Limb (tissue), 2 donors: ENCODE measurements at regions not wholly inside any gene's neighbourhood (a gene's known extent, or its start where the extent isn't known, plus 50 kb on each side); places are given as distances from the start of the nearest gene placed in this dataset.

Experiments used
- DNase-seq, 2 donors: peaks; one replicate each; pipeline ENCODE4 v3.0.0-alpha.2; 2016; ENCODE audit errors: extremely low spot score in 2 of 2

- no peak for DNase-seq
Observed at GRCh38 chr22:22094921-22095320, 112.3 kb upstream of the TOP3B start.

- DNase-seq, result no peak
Observed at GRCh38 chr22:22094514-22094913, 111.9 kb upstream of the TOP3B start.

GRCh38 chr22:22093743-22094142, 111.2 kb upstream of the TOP3B start:
- no peak for DNase-seq

- no peak for DNase-seq
Observed at GRCh38 chr22:22092974-22093373, 110.4 kb upstream of the TOP3B start.

GRCh38 chr22:22092101-22092500, 109.5 kb upstream of the TOP3B start:
- DNase-seq, result no peak

- DNase-seq, result no peak
Observed at GRCh38 chr22:22091400-22091878, 108.9 kb upstream of the TOP3B start.

GRCh38 chr22:22090650-22091399, 108.2 kb upstream of the TOP3B start:
- no peak for DNase-seq

GRCh38 chr22:22089459-22090308, 107.1 kb upstream of the TOP3B start:
- DNase-seq, result no peak

GRCh38 chr22:22088658-22089458, 106.3 kb upstream of the TOP3B start:
- no peak for DNase-seq

- no peak for DNase-seq
Observed at GRCh38 chr22:22087854-22088657, 105.5 kb upstream of the TOP3B start.

GRCh38 chr22:22086501-22087158, 104.0 kb upstream of the TOP3B start:
- DNase-seq, result no peak

- no peak for DNase-seq
Observed at GRCh38 chr22:22085702-22086500, 103.3 kb upstream of the TOP3B start.

- no peak for DNase-seq
Observed at GRCh38 chr22:22084089-22084711, 101.6 kb upstream of the TOP3B start.

GRCh38 chr22:22082960-22083359, 100.4 kb upstream of the TOP3B start:
- no peak for DNase-seq

- DNase-seq, result no peak
Observed at GRCh38 chr22:22082229-22082835, 99.7 kb upstream of the TOP3B start.

- no peak for DNase-seq
Observed at GRCh38 chr22:22080270-22080669, 97.7 kb upstream of the TOP3B start.

GRCh38 chr22:22079404-22080148, 97.0 kb upstream of the TOP3B start:
- DNase-seq, result no peak

- DNase-seq, result no peak
Observed at GRCh38 chr22:22078329-22078728, 95.7 kb upstream of the TOP3B start.
